Peyer's patch (tissue), 4 donors: ENCODE measurements at regions not wholly inside any gene's neighbourhood (a gene's known extent, or its start where the extent isn't known, plus 50 kb on each side); places are given as distances from the start of the nearest gene placed in this dataset.

Source experiments
- CTCF ChIP-seq, 6 experiments: fragments of 450-650 bp in 4 of 6; fragments of 200-600 bp in 2 of 6; sonication (generic) in 1 of 6; IDR thresholded peaks; one replicate each; pipeline ENCODE4 v1.5.1; 2017 to 2019; ENCODE audit warnings: antibody characterized with exemption in 6 of 6, mild to moderate bottlenecking in 3 of 6, moderate library complexity in 1 of 6
- POLR2A ChIP-seq, 2 donors: fragments of 450-650 bp; IDR thresholded peaks; one replicate each; pipeline ENCODE4 v1.5.1; 2017; ENCODE audit warnings: antibody characterized with exemption in 2 of 2, mild to moderate bottlenecking in 2 of 2, moderate library complexity in 2 of 2

- no peak for TF ChIP-seq POLR2A (IDR thresholded peaks at IDR 0.05)
- no peak for TF ChIP-seq CTCF (IDR thresholded peaks at IDR 0.05)
Observed at GRCh38 chr10:53432035-53432434, 659.5 kb upstream of the MBL2 start.
